Tibial nerve (tissue), 4 donors: ENCODE measurements at regions not wholly inside any gene's neighbourhood (a gene's known extent, or its start where the extent isn't known, plus 50 kb on each side); places are given as distances from the start of the nearest gene placed in this dataset.

ENCODE experiments used
- CTCF ChIP-seq, 5 experiments: fragments of 200-600 bp in 3 of 5; fragments of 450-650 bp in 2 of 5; sonication (generic) in 3 of 5; IDR thresholded peaks; one replicate each; pipeline ENCODE4 v1.5.1; 2016 to 2019; ENCODE audit warnings: antibody characterized with exemption in 5 of 5, mild to moderate bottlenecking in 3 of 5, moderate library complexity in 2 of 5
- EP300 ChIP-seq, 2 donors: sonication (generic); formaldehyde crosslinking; IDR thresholded peaks; one replicate each; pipeline ENCODE4 v1.6.1; 2017; ENCODE audit warnings: antibody characterized with exemption in 2 of 2, mild to moderate bottlenecking in 1 of 2
- POLR2A ChIP-seq, 2 donors: fragments of 450-650 bp; IDR thresholded peaks; one replicate each; pipeline ENCODE4 v1.6.1; 2017; ENCODE audit warnings: antibody characterized with exemption in 2 of 2, mild to moderate bottlenecking in 2 of 2, moderate library complexity in 2 of 2

GRCh38 chr3:182465301-182466185, 327.8 kb upstream of the ATP11B start:
- TF ChIP-seq CTCF (IDR thresholded peaks at IDR 0.05) (no peak), EP300 (IDR thresholded peaks at IDR 0.05) (no peak), POLR2A (IDR thresholded peaks at IDR 0.05) (no peak)
